ENCODE measurements at regions not wholly inside any gene's neighbourhood (a gene's known extent, or its start where the extent isn't known, plus 50 kb on each side); places are given as distances from the start of the nearest gene placed in this dataset.

- DNase-seq = no peak
These were observed 141.2 kb downstream of the URI1 start for GRCh38 chr19:30083125-30083681.

GRCh38 chr19:30083701-30084156 is 141.7 kb downstream of the URI1 start:
- DNase-seq = no peak

- no peak for DNase-seq
These were observed 142.4 kb downstream of the URI1 start for GRCh38 chr19:30084390-30084819.

- no peak for DNase-seq
These were observed 143.4 kb downstream of the URI1 start for GRCh38 chr19:30085394-30085793.

GRCh38 chr19:30086220-30086619 is 144.2 kb downstream of the URI1 start:
- no peak for DNase-seq

GRCh38 chr19:30086916-30087315 is 144.9 kb downstream of the URI1 start:
- no peak for DNase-seq

GRCh38 chr19:30087381-30088138 is 145.5 kb downstream of the URI1 start:
- DNase-seq = no peak

GRCh38 chr19:30088567-30088966 is 146.5 kb downstream of the URI1 start:
- DNase-seq = no peak

GRCh38 chr19:30089086-30089665 is 147.1 kb downstream of the URI1 start:
- no peak for DNase-seq

- DNase-seq = no peak
These were observed 148.4 kb downstream of the URI1 start for GRCh38 chr19:30090476-30090875.

- no peak for DNase-seq
These were observed 148.9 kb downstream of the URI1 start for GRCh38 chr19:30090963-30091362.

GRCh38 chr19:30091456-30091855 is 149.4 kb downstream of the URI1 start:
- DNase-seq = no peak

GRCh38 chr19:30091856-30092255 is 149.8 kb downstream of the URI1 start:
- DNase-seq = no peak

- DNase-seq = no peak
These were observed 150.9 kb downstream of the URI1 start for GRCh38 chr19:30092721-30093569.

- DNase-seq = no peak
These were observed 152.1 kb downstream of the URI1 start for GRCh38 chr19:30093966-30094755.

- no peak for DNase-seq
These were observed 152.7 kb downstream of the URI1 start for GRCh38 chr19:30094756-30095140.

- no peak for DNase-seq
These were observed 153.1 kb downstream of the URI1 start for GRCh38 chr19:30095171-30095570.

- no peak for DNase-seq
These were observed 154.7 kb downstream of the URI1 start for GRCh38 chr19:30096596-30097370.

GRCh38 chr19:30097746-30098280 is 155.8 kb downstream of the URI1 start:
- DNase-seq = no peak

- DNase-seq = no peak
These were observed 160.2 kb downstream of the URI1 start for GRCh38 chr19:30102239-30102638.

- DNase-seq = no peak
These were observed 160.6 kb downstream of the URI1 start for GRCh38 chr19:30102666-30103065.

All from retina (tissue), 1 donor.